HepG2 (cell line): ENCODE measurements at regions not wholly inside any gene's neighbourhood (a gene's known extent, or its start where the extent isn't known, plus 50 kb on each side); places are given as distances from the start of the nearest gene placed in this dataset.

Experiments
- CTCF ChIP-seq: sonication (generic); formaldehyde crosslinking; IDR thresholded peaks from 2 replicates; pipeline ENCODE4 v1.5.0; 2020; ENCODE audit warnings: mild to moderate bottlenecking, missing genetic modification reagents, moderate library complexity
- ETS1 ChIP-seq: sonication (generic); formaldehyde crosslinking; IDR thresholded peaks from 2 replicates; pipeline ENCODE4 v1.4.0; 2020; ENCODE audit warnings: missing genetic modification reagents
- EZH2 ChIP-seq: conservative IDR thresholded peaks from 2 replicates; pipeline ENCODE4 v1.6.1; 2012; ENCODE audit warnings: mild to moderate bottlenecking, low read depth, low read length, moderate library complexity
- KLF16 ChIP-seq, 2 experiments: sonication (generic) in 1 of 2; formaldehyde crosslinking in 1 of 2; IDR thresholded peaks; 2 replicates each; pipeline versions ENCODE4 v1.6.1 to v1.8.0; 2016 to 2023; ENCODE audit warnings: missing genetic modification reagents in 2 of 2, missing compliant biosample characterization in 1 of 2
- NFE2L1 ChIP-seq: sonication (generic); formaldehyde crosslinking; IDR thresholded peaks from 2 replicates; pipeline ENCODE4 v1.4.0; 2020; ENCODE audit warnings: missing genetic modification reagents, mild to moderate bottlenecking, borderline replicate concordance
- ZKSCAN8 ChIP-seq: IDR thresholded peaks from 2 replicates; pipeline ENCODE4 v1.6.1; 2016; ENCODE audit warnings: borderline replicate concordance, missing genetic modification reagents, missing compliant biosample characterization
- TF ChIP-seq, protein P1 (sequence below): sonication (generic); formaldehyde crosslinking; IDR thresholded peaks from 2 replicates; pipeline ENCODE4 v1.4.0; 2020; ENCODE audit warnings: missing genetic modification reagents
- TF ChIP-seq, protein P2 (sequence below): IDR thresholded peaks from 2 replicates; pipeline ENCODE4 v1.6.1; 2016; ENCODE audit warnings: missing compliant biosample characterization, missing genetic modification reagents, borderline replicate concordance

- TF ChIP-seq, protein P1, sequence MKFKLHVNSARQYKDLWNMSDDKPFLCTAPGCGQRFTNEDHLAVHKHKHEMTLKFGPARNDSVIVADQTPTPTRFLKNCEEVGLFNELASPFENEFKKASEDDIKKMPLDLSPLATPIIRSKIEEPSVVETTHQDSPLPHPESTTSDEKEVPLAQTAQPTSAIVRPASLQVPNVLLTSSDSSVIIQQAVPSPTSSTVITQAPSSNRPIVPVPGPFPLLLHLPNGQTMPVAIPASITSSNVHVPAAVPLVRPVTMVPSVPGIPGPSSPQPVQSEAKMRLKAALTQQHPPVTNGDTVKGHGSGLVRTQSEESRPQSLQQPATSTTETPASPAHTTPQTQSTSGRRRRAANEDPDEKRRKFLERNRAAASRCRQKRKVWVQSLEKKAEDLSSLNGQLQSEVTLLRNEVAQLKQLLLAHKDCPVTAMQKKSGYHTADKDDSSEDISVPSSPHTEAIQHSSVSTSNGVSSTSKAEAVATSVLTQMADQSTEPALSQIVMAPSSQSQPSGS (CRISPR knock-in tag) = no peak
- TF ChIP-seq CTCF (CRISPR knock-in tag) (no peak), ETS1 (CRISPR knock-in tag) (no peak), KLF16 (CRISPR knock-in tag; IDR thresholded peaks at IDR 0.05) (no peak), NFE2L1 (CRISPR knock-in tag) (no peak), EZH2 (no peak), ZKSCAN8 (no peak)
- TF ChIP-seq, protein P2, sequence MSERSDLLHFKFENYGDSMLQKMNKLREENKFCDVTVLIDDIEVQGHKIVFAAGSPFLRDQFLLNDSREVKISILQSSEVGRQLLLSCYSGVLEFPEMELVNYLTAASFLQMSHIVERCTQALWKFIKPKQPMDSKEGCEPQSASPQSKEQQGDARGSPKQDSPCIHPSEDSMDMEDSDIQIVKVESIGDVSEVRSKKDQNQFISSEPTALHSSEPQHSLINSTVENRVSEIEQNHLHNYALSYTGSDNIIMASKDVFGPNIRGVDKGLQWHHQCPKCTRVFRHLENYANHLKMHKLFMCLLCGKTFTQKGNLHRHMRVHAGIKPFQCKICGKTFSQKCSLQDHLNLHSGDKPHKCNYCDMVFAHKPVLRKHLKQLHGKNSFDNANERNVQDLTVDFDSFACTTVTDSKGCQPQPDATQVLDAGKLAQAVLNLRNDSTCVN (CRISPR knock-in tag) = no peak
These were observed 87.0 kb upstream of the STK17B start for GRCh38 chr2:196258407-196258806.
